ENCODE measurements at regions not wholly inside any gene's neighbourhood (a gene's known extent, or its start where the extent isn't known, plus 50 kb on each side); places are given as distances from the start of the nearest gene placed in this dataset.

DNA sequence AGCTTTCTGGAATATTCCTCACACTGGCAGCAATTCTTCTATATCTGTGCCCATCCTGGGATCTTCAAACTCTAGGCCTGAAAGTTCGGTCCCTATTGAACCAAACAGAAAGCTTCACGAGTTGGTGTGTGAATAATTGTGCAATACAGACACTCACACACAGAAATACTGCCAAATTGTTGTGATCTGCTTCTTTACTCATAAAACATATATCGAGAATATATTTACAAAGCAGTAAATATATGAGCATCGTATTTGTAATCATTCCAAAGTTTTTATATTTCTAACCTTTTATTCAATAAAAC lies 56.6 kb upstream of the BEX4 start:
- Histone ChIP-seq H3K27me3 (no peaks in the 10 kb centered on the region), H3K4me3 (no peak overlapping the region), H3K36me3 (ENCODE audit: low read depth, missing control alignments) (no peaks in the 10 kb centered on the region), H3K9me3 (no peaks in the 10 kb centered on the region), H3K27ac (no peak overlapping the region), H3K4me1 (no peaks in the 10 kb centered on the region)
- no peak for DNase-seq
- no peak for TF ChIP-seq POLR2A (IDR thresholded peaks at IDR 0.05)
- TF ChIP-seq, protein P1, sequence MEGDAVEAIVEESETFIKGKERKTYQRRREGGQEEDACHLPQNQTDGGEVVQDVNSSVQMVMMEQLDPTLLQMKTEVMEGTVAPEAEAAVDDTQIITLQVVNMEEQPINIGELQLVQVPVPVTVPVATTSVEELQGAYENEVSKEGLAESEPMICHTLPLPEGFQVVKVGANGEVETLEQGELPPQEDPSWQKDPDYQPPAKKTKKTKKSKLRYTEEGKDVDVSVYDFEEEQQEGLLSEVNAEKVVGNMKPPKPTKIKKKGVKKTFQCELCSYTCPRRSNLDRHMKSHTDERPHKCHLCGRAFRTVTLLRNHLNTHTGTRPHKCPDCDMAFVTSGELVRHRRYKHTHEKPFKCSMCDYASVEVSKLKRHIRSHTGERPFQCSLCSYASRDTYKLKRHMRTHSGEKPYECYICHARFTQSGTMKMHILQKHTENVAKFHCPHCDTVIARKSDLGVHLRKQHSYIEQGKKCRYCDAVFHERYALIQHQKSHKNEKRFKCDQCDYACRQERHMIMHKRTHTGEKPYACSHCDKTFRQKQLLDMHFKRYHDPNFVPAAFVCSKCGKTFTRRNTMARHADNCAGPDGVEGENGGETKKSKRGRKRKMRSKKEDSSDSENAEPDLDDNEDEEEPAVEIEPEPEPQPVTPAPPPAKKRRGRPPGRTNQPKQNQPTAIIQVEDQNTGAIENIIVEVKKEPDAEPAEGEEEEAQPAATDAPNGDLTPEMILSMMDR (IDR thresholded peaks at IDR 0.05) = no peak
- WGBS, 2 donors = 49 to 58% methylated on average over 4 of the region's 4 CpGs
- intact Hi-C loops (cut with DNase I; ENCODE audit: low total_unique reads) = no loop called here

DNA sequence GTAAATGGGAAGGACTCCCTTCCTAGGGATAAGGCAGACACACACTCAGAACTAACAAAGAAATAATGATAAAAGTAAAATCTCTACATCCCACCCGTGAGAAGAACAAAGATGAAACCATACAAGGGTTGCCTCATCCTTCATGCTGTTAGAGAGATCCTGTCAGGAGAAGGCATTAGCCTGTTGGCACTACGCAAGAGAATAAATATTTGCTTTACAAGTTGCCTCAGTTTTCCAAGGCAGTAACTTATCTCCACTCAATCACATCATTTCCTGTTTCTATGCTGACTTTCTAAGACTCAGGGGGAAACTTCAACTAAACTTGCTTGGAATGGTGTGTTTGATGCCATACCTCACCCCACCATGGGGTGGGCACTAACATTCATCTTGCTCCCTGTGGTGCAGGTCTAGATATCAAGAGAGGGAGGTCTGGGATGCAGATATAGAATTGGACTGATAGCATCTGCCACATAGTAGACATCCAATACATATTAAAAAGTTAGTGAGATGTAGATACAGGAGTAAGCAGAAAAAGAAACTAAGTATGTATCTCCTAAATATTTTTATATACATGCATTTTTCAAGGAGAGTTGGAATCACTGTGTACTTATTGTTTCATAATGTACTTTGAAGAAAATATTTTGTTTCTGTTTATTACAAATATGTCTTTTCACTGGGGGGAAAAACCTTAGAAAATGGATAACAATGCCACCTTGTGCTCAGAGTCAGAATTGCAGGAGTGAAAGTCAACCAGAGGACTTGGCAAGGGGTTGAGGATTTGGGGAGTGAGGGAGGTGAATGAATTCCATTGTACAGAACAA lies 57.2 kb upstream of the BEX4 start:
- no peaks in the 10 kb centered on the region for H3K9me3 ChIP-seq

DNA sequence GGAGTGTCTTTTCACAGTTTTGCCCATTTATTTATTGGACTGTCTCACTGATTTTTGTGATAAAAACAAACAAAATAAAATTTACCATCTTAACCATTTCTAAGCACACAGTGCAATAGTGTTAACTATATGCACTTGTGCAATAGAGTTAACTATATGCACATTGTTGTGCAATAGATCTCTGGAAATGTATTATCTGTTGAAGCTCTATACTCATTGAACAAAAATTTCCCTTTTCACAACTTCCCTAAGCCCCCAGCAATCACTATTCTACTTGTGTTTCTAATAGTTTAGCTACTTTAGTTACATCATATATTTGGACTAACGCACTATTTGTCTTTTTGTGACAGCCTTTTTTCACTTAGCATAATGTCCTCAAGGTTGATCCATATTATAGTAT lies 59.7 kb upstream of the BEX4 start:
- intact Hi-C loops (cut with DNase I; ENCODE audit: low total_unique reads) = no loop called here
- 85 to 100% methylated on average over 1 of the region's 1 CpG for WGBS, 2 donors
- DNase-seq = no peak
- TF ChIP-seq, protein P1 (IDR thresholded peaks at IDR 0.05) = no peak
- TF ChIP-seq POLR2A (IDR thresholded peaks at IDR 0.05) = no peak
- no peaks in the 10 kb centered on the region for H3K36me3 ChIP-seq (ENCODE audit: low read depth, missing control alignments)
- no peaks in the 10 kb centered on the region for H3K4me1 ChIP-seq
- H3K27me3 ChIP-seq = no peaks in the 10 kb centered on the region
- H3K27ac ChIP-seq = no peak overlapping the region
- no peak overlapping the region for H3K4me3 ChIP-seq
- no peaks in the 10 kb centered on the region for H3K9me3 ChIP-seq

More for the DNA sequence above, 57.2 kb upstream of the BEX4 start:
- TF ChIP-seq, protein P1 (IDR thresholded peaks at IDR 0.05) = peak; percentile 29 to 52 (median 39)
- TF ChIP-seq POLR2A (IDR thresholded peaks at IDR 0.05) = no peak
- 56 to 85% methylated on average over 2 of the region's 2 CpGs for WGBS, 2 donors
- intact Hi-C loops (cut with DNase I; ENCODE audit: low total_unique reads) = no loop called here
- Histone ChIP-seq H3K27me3 (no peaks in the 10 kb centered on the region), H3K27ac (no peak overlapping the region), H3K36me3 (ENCODE audit: low read depth, missing control alignments) (no peaks in the 10 kb centered on the region), H3K4me1 (no peaks in the 10 kb centered on the region), H3K4me3 (no peak overlapping the region)
- peak; percentile 46 for DNase-seq

DNA sequence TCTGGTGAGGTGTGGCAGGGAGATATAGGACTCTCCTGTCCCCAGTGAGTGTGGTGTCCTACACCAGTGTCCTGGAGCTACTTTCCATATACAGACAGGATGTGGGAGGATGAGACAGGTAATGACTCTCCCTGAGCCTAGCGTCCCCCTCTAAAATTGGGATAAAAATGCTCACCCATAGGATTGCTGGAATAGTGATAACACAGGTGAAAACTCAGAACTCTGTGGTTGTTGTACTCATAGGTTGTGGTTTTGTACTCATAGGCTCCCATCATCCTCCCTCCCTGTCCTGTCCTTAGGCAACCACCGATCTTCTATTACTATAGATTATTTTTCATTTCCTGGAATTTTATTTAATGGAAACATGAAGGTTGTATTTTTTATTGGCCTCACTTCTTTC lies 60.7 kb upstream of the NXF3 start:
- WGBS, 2 donors = 94 to 100% methylated on average over 1 to 2 of the region's 2 CpGs
- intact Hi-C loops (cut with DNase I; ENCODE audit: low total_unique reads) = no loop called here
- no peak overlapping the region for H3K27ac ChIP-seq

More for the DNA sequence above, 60.7 kb upstream of the NXF3 start:
- TF ChIP-seq, protein P1 (IDR thresholded peaks at IDR 0.05) = no peak
- no peak for TF ChIP-seq POLR2A (IDR thresholded peaks at IDR 0.05)
- H3K4me3 ChIP-seq = no peak overlapping the region
- no peaks in the 10 kb centered on the region for H3K27me3 ChIP-seq
- no peaks in the 10 kb centered on the region for H3K9me3 ChIP-seq
- no peaks in the 10 kb centered on the region for H3K4me1 ChIP-seq
- no peak for DNase-seq
- H3K36me3 ChIP-seq (ENCODE audit: low read depth, missing control alignments) = no peaks in the 10 kb centered on the region
